HCT116 (cell line): ENCODE measurements at regions not wholly inside any gene's neighbourhood (a gene's known extent, or its start where the extent isn't known, plus 50 kb on each side); places are given as distances from the start of the nearest gene placed in this dataset.

Source experiments
- ATAC-seq: fragments of 200-7000 bp; cut with Tn5 transposase; 2 replicates; pipeline ENCODE4 v1.9.1; 2020; ENCODE audit warnings: mild to moderate bottlenecking, moderate library complexity
- BruUV-seq: library from RNA; stranded (reverse); fragments of 400-500 nt; replicated peaks from 2 replicates; lab custom pipeline; 2021; lab: Mats Ljungman, UMichigan
- CTCF ChIA-PET: fragments of 300-600 bp; sonication (Branson Sonifier 250); formaldehyde crosslinking; loops from one replicate; lab custom pipeline; 2021; ENCODE audit warnings: antibody characterized with exemption; lab: Charles Lee
- POLR2A ChIA-PET: fragments of 300-600, 350-600 bp; sonication (Branson Sonifier 250); formaldehyde crosslinking; loops from one replicate; lab custom pipeline; 2021; ENCODE audit warnings: antibody characterized with exemption; lab: Charles Lee
- RAD21 ChIA-PET, 2 experiments: fragments of 300-600 bp; sonication (Branson Sonifier 250); formaldehyde crosslinking; loops; one replicate each; lab custom pipeline; 2023; ENCODE audit warnings: low total read pairs in 2 of 2; ENCODE audit not compliant: uncharacterized antibody in 2 of 2, unreplicated experiment in 2 of 2, low non-redundant PET in 1 of 2; lab: Charles Lee
- DNase-seq: peaks from one replicate; pipeline ENCODE4 v3.0.0-alpha.2; 2010; ENCODE audit warnings: low read depth, low spot score
- H2AFZ ChIP-seq: fragments of 200-600 bp; shearing (Covaris generic), sonication (generic); 2 replicates; pipeline ENCODE4 v1.6.1; 2017; ENCODE audit warnings: low read depth, mixed run types, mixed read lengths, antibody characterized with exemption, low read length; ENCODE audit not compliant: poor library complexity, severe bottlenecking
- H3K27ac ChIP-seq: 2 replicates; pipeline ENCODE4 v1.5.1; 2012; ENCODE audit warnings: low read depth, low read length
- H3K27me3 ChIP-seq: fragments of 200-600 bp; sonication (generic); 2 replicates; pipeline ENCODE4 v1.6.1; 2016; ENCODE audit warnings: mixed run types, low read length, mixed read lengths; ENCODE audit not compliant: insufficient read depth
- H3K36me3 ChIP-seq, 2 experiments: fragments of 200-500 bp in 1 of 2; fragments of 200-600 bp in 1 of 2; sonication (Bioruptor generic) in 1 of 2; sonication (generic) in 1 of 2; 2 replicates each; pipeline versions ENCODE4 v1.5.1 to v1.6.1; 2014 to 2016; ENCODE audit warnings: low read length in 2 of 2, inconsistent platforms in 1 of 2, mixed read lengths in 1 of 2, mixed run types in 1 of 2; ENCODE audit not compliant: insufficient read depth in 2 of 2, control insufficient read depth in 1 of 2
- H3K4me1 ChIP-seq, 2 experiments: fragments of 200-600 bp in 1 of 2; sonication (generic) in 1 of 2; 2 replicates each; pipeline versions ENCODE4 v1.5.1 to v1.6.1; 2012 to 2017; ENCODE audit warnings: low read length in 2 of 2, inconsistent platforms in 1 of 2, mild to moderate bottlenecking in 1 of 2, mixed read lengths in 1 of 2, mixed run types in 1 of 2, moderate library complexity in 1 of 2; ENCODE audit not compliant: insufficient read depth in 2 of 2, control insufficient read depth in 1 of 2
- H3K4me2 ChIP-seq: fragments of 200-600 bp; sonication (generic); 2 replicates; pipeline ENCODE4 v1.6.1; 2017; ENCODE audit warnings: mixed run types, low read length, mixed read lengths
- H3K4me3 ChIP-seq, 2 experiments: fragments of 200-600 bp in 1 of 2; sonication (generic) in 1 of 2; replicated peaks in 1 of 2; 2 replicates each; pipeline ENCODE4 v1.5.1; 2011 to 2016; ENCODE audit warnings: low read length in 2 of 2, control low read depth in 1 of 2, low read depth in 1 of 2, mild to moderate bottlenecking in 1 of 2, mixed read lengths in 1 of 2, mixed run types in 1 of 2
- H3K79me2 ChIP-seq: fragments of 200-600 bp; sonication (generic); 2 replicates; pipeline ENCODE4 v1.6.1; 2017; ENCODE audit warnings: mild to moderate bottlenecking, mixed run types, low read length, moderate library complexity, mixed read lengths; ENCODE audit not compliant: insufficient read depth
- H3K9ac ChIP-seq: fragments of 200-600 bp; sonication (generic); 2 replicates; pipeline ENCODE4 v1.6.1; 2016; ENCODE audit warnings: low read length, mixed read lengths
- H3K9me2 ChIP-seq: fragments of 200-600 bp; sonication (generic), shearing (Covaris generic); 2 replicates; pipeline ENCODE4 v1.6.1; 2017; ENCODE audit warnings: mixed run types, mild to moderate bottlenecking, moderate library complexity; ENCODE audit not compliant: insufficient read depth
- H3K9me3 ChIP-seq, 2 experiments: fragments of 200-500 bp in 1 of 2; fragments of 200-600 bp in 1 of 2; sonication (Bioruptor generic) in 1 of 2; sonication (generic) in 1 of 2; 2 replicates each; pipeline ENCODE4 v1.6.1; 2014 to 2017; ENCODE audit warnings: low read length in 2 of 2, mixed read lengths in 2 of 2, inconsistent platforms in 1 of 2, low read depth in 1 of 2, mild to moderate bottlenecking in 1 of 2, mixed run types in 1 of 2, moderate library complexity in 1 of 2; ENCODE audit not compliant: control insufficient read depth in 1 of 2, insufficient read depth in 1 of 2
- H4K20me1 ChIP-seq: fragments of 200-600 bp; sonication (generic), shearing (Covaris generic); 2 replicates; pipeline ENCODE4 v1.6.1; 2017; ENCODE audit warnings: mixed run types, mild to moderate bottlenecking, moderate library complexity; ENCODE audit not compliant: insufficient read depth
- ATF3 ChIP-seq: IDR thresholded peaks from 2 replicates; pipeline ENCODE4 v1.6.1; 2012
- CBX3 ChIP-seq: IDR thresholded peaks from 2 replicates; pipeline ENCODE4 v1.6.1; 2012; ENCODE audit warnings: low read depth
- JUND ChIP-seq: IDR thresholded peaks from 2 replicates; pipeline ENCODE4 v1.6.1; 2012
- SIN3A ChIP-seq: IDR thresholded peaks from 2 replicates; pipeline ENCODE4 v1.6.1; 2012; ENCODE audit warnings: low read depth
- ZFX ChIP-seq: fragments of 450-650 bp; IDR thresholded peaks from 2 replicates; pipeline ENCODE4 v1.6.1; 2017
- intact Hi-C: fragments of 100-400 bp; cut with micrococcal nuclease; formaldehyde crosslinking; loops from 2 replicates; pipeline ENCODE4 v1.10.0; 2022
- TF ChIP-seq, protein P1 (sequence below): IDR thresholded peaks from 2 replicates; pipeline ENCODE4 v1.6.1; 2012

DNA sequence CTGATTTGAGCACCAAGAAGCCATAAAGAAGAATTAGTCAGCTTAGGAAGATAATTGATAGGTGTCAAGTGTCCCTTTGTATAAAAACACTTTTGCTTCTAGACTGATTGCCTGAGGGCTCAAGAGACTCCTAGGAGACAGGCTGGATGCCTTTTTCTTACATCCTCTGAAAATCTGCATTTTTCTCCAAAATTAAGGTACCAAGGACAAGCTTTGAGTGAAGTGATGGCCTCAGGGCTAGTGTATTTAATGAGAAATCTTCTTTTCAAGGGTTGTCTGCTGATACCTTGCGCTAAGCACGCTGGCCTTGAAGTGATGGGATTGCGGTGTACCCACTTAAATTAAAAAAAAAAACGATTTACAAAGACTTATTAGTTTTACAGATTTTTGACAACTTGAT is 304.0 kb downstream of the TLR4 start:
- TF ChIP-seq, protein P1, sequence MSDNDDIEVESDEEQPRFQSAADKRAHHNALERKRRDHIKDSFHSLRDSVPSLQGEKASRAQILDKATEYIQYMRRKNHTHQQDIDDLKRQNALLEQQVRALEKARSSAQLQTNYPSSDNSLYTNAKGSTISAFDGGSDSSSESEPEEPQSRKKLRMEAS: no peak
- TF ChIP-seq SIN3A: no peak

DNA sequence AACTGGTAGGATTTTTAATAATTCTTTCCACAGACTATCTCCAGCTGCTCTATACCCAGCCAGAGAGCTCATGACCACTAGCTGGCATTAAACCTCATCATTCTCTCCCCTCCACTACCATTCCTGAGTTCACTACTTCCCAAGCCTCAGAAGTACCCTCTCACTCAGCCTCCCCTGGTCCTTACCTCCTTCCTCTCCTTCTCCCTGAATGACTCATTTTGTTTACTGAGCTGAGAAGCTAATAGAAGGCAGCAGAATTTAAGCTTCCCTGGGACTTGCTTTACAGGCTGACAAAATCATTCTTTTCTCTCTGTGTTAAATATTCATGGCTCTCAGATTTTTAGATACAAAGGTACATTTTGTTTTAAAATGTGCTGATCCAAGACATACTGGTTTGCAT is 305.4 kb downstream of the TLR4 start:
- ChIA-PET POLR2A (no interaction called here), CTCF (no interaction called here), RAD21 (no interaction called here)
- no peak overlapping the region for H2AFZ ChIP-seq
- H3K27me3 ChIP-seq: no peaks in the 10 kb centered on the region
- ATAC-seq: no peak
- no peaks in the 10 kb centered on the region; a peak in 1 of 4 replicates for H3K36me3 ChIP-seq
- no peaks in the 10 kb centered on the region for H3K79me2 ChIP-seq
- no peak overlapping the region for H3K27ac ChIP-seq
- no peaks in the 10 kb centered on the region for H3K4me1 ChIP-seq
- no peak overlapping the region for H3K4me3 ChIP-seq
- H3K9ac ChIP-seq: no peak overlapping the region
- no TSS peak for BruUV-seq
- DNase-seq: no peak
- TF ChIP-seq CBX3 (no peak), JUND (no peak), ATF3 (no peak), ZFX (no peak)
- TF ChIP-seq, protein P1: no peak
- H3K4me2 ChIP-seq: no peak overlapping the region
- no peaks in the 10 kb centered on the region for H3K9me2 ChIP-seq
- intact Hi-C loops: no loop called here
- H4K20me1 ChIP-seq: no peaks in the 10 kb centered on the region
- H3K9me3 ChIP-seq: peaks cover 10 to 32% of the 10 kb centered on the region in 2 experiments; a peak in 2 of 4 replicates

More for the DNA sequence above, 304.0 kb downstream of the TLR4 start:
- H3K79me2 ChIP-seq: no peaks in the 10 kb centered on the region
- H3K36me3 ChIP-seq: no peaks in the 10 kb centered on the region; a peak in 1 of 4 replicates
- H3K9ac ChIP-seq: no peak overlapping the region
- H3K27ac ChIP-seq: no peak overlapping the region
- H3K9me3 ChIP-seq: peaks cover 10 to 32% of the 10 kb centered on the region in 2 experiments; a peak in 2 of 4 replicates
- no peaks in the 10 kb centered on the region for H4K20me1 ChIP-seq
- H3K4me3 ChIP-seq: no peak overlapping the region
- no peak overlapping the region for H3K4me2 ChIP-seq
- CTCF ChIA-PET: no interaction called here
- RAD21 ChIA-PET: no interaction called here
- H3K27me3 ChIP-seq: no peaks in the 10 kb centered on the region
- H3K9me2 ChIP-seq: no peaks in the 10 kb centered on the region
- DNase-seq (no peak), ATAC-seq (no peak)
- POLR2A ChIA-PET: no interaction called here
- H3K4me1 ChIP-seq: no peaks in the 10 kb centered on the region
- intact Hi-C loops: loop anchor here (1.0 kb wide), 1 partner anchor 36 kb away; no protein-coding TSS in a partner anchor
- no peak overlapping the region for H2AFZ ChIP-seq
- no TSS peak for BruUV-seq
